GM12892 (cell line): ENCODE measurements at regions not wholly inside any gene's neighbourhood (a gene's known extent, or its start where the extent isn't known, plus 50 kb on each side); places are given as distances from the start of the nearest gene placed in this dataset.
"Not testable (repeated sequence)": the region's sequence is repeated elsewhere in the genome, so short reads cannot be mapped to it uniquely, and the experiment has no call there.

Experiments
- DNase-seq: peaks from one replicate; pipeline ENCODE4 v3.0.0; 2011; ENCODE audit not compliant: insufficient read length
- FAIRE-seq: peaks from 2 replicates; lab custom pipeline; 2011; peaks lifted over from hg19 to GRCh38; lab: Jason Lieb, UNC
- POLR2A ChIP-seq: IDR thresholded peaks from 2 replicates; pipeline ENCODE4 v1.6.1; 2011; ENCODE audit warnings: low read depth, low read length, control low read depth
- POLR2AphosphoS5 ChIP-seq: IDR thresholded peaks from 2 replicates; pipeline ENCODE4 v1.6.1; 2011; ENCODE audit warnings: low read depth, low read length, control low read depth
- TAF1 ChIP-seq: IDR thresholded peaks from 2 replicates; pipeline ENCODE4 v1.6.1; 2011; ENCODE audit warnings: low read depth, mild to moderate bottlenecking, control low read depth, low read length, borderline replicate concordance

- no peak for FAIRE-seq
- TF ChIP-seq POLR2AphosphoS5 (no peak), TAF1 (no peak), POLR2A (no peak)
- DNase-seq, result no peak
Measured at GRCh38 chr14:92223025-92223424, 99.9 kb upstream of the SLC24A4 start.

DNA sequence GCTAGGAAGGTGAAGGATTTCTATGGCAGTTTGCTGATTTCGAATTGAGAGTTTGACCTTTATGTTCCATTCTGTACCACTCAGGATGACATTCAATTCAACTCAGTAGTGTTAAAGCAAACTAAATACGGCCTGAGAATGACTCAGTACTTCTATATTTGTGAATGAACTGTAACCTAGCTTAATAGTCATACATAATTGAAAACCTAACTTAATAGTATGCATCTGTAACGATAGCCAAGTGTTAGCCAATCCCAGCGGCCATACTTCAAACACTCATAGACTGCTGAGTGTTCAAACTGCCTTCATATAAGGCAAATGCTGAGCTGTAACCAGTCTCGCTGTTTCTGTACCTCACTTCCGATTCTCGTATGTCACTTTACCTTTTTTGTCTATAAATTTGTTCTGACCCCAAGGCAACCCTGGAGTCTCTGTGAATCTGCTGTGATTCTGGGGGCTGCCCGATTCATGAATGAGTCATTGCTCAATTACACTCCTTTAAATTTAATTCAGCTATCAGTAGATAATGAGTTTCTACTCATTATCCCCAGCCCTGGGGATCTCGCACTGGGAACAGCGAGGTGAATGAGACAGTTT, 98.5 kb upstream of the SLC24A4 start:
- TF ChIP-seq POLR2AphosphoS5, result no peak
- TF ChIP-seq TAF1, result no peak
- TF ChIP-seq POLR2A, result no peak
- DNase-seq, result no peak
- FAIRE-seq, result no peak

DNA sequence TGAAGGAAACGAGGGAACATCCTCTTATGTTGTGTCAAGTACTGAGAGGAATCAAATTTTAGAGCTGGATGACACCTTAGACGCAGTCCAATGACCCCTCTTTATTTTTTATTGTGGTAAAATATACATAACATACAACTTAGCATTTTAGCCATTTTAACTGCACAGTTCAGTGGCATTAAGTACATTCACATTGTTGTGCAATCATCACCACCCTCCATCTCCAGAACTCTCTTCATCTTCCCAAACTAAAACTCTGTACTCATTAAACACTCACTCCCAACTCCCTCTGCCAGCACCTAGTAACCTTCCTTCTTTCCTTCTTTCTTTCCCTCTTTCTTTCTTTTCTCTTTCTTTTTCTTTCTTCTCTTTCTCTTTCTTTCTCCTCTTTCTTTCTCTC, 97.2 kb upstream of the SLC24A4 start:
- DNase-seq (no peak), FAIRE-seq (no peak)
- no peak for TF ChIP-seq POLR2AphosphoS5
- no peak for TF ChIP-seq TAF1
- no peak for TF ChIP-seq POLR2A

- not testable (repeated sequence) for FAIRE-seq, DNase-seq
Measured at GRCh38 chr14:92226166-92226565, 96.8 kb upstream of the SLC24A4 start.

DNA sequence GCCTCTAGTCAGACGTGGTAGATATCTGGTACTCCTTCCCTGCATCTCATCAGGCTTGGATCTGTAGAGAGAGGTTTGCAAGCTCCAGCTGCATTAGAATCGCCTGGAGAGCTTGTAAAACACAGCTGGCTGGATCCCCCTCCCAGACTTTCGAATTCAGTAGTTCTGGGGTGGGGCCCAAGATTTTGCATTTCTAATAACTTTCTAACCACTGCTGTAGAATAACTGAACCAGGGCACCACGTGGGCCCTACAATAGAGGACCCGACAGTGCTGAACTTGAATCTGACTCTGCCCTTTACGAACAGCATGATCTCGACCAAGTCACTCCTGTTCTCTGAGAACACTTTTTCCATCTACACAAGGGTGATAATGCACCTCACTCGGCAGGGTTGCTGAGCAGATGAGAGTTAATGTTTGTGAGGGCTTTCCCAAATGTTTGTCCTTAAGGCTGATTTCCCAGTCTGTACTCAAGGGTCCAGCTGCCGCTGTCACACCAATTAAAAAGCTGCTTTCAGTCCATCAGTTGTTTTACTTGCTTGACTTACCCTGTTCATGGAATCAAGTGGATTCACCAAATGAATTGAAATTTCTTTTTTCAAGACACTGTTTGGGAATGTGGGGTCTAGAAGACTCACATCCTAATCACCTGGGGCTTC, 86.6 kb upstream of the SLC24A4 start:
- no peak for FAIRE-seq
- DNase-seq, result no peak
- no peak for TF ChIP-seq POLR2AphosphoS5
- TF ChIP-seq POLR2A, result no peak
- no peak for TF ChIP-seq TAF1

DNA sequence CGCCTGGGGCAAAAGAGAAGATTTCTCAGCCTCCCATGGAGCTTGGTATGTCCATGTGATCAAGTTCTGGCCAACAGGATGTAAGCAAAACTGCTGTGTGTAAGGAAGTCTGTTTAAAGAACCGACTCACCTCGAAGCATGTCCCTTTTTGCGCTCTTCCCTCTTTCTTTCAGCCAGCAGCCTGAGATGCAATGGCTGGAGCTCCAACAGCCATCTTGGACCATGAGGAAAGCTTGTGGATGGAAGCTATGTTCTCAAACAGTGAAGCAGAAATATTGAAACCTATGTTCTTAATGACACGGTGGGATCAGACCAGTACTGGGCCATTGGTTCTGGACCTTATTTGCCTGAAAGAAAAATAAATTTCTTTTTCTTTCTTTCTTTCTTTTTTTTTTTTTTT, 82.3 kb upstream of the SLC24A4 start:
- FAIRE-seq (no peak), DNase-seq (no peak)
- TF ChIP-seq POLR2A (no peak), TAF1 (no peak), POLR2AphosphoS5 (no peak)

- no peak for DNase-seq
- FAIRE-seq, result no peak
- TF ChIP-seq POLR2A (no peak), TAF1 (no peak), POLR2AphosphoS5 (no peak)
Measured at GRCh38 chr14:92241966-92242595, 80.9 kb upstream of the SLC24A4 start.

GRCh38 chr14:92244805-92245204, 78.2 kb upstream of the SLC24A4 start:
- no peak for DNase-seq
- no peak for FAIRE-seq
- TF ChIP-seq POLR2A (no peak), TAF1 (no peak), POLR2AphosphoS5 (no peak)

- no peak for FAIRE-seq
- no peak for TF ChIP-seq POLR2AphosphoS5
- no peak for TF ChIP-seq TAF1
- no peak for TF ChIP-seq POLR2A
- DNase-seq, result no peak
Measured at GRCh38 chr14:92247341-92247740, 75.6 kb upstream of the SLC24A4 start.

GRCh38 chr14:92247947-92248346, 75.0 kb upstream of the SLC24A4 start:
- DNase-seq (no peak), FAIRE-seq (no peak)
- TF ChIP-seq POLR2AphosphoS5 (no peak), POLR2A (no peak), TAF1 (no peak)

DNA sequence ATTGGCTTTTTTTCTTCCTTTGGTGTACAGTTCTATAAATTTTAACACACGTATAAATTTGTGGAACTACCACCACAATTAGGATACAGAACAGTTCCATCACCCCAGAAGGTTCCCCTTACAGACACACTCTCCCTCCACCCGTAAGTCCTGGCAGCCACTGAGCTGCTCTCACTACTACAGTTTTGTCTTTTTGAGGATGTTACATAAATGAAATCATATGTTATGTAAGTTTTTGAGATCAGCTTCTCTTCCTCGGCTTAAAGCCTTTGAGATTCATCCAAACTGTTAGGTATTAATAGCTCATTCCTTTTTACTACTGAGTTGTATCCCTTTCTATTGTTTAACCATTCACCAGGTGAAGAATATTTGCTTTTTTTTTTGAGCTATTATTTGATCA, 74.3 kb upstream of the SLC24A4 start:
- TF ChIP-seq TAF1 (no peak), POLR2A (no peak), POLR2AphosphoS5 (no peak)
- DNase-seq (no peak), FAIRE-seq (no peak)

DNA sequence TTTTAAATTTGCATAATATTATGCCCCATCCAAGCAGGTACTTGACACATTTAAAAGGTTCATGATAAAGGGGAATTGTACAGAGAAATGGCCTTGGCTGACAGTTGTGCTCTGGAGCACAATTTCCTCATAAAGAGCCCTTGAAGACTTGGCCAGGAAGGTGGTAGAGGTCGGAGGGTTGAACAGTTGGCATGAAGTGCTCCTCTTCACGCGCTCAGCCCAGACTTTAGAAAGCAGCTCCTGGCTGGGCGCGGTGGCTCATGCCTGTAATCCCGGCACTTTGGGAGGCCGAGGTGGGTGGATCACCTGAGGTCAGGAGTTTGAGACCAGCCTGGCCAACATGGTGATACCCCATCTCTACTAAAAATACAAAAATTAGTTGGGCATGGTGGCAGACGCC, 72.6 kb upstream of the SLC24A4 start:
- FAIRE-seq, DNase-seq: not testable (repeated sequence)
